ENCODE measurements at regions not wholly inside any gene's neighbourhood (a gene's known extent, or its start where the extent isn't known, plus 50 kb on each side); places are given as distances from the start of the nearest gene placed in this dataset.

- no peak for ATAC-seq (ENCODE audit: low read depth)
- Histone ChIP-seq H2AK9ac (replicated peaks; ENCODE audit: low read depth, low read length, poor library complexity) (no peak overlapping the region), H3K27me3 (ENCODE audit: control insufficient read depth, insufficient read depth, low read length) (no peaks in the 10 kb centered on the region), H3K23ac (ENCODE audit: low read depth, low read length) (no peak overlapping the region), H3K4me2 (ENCODE audit: low read depth, low read length) (no peak overlapping the region), H4K8ac (ENCODE audit: low read depth in 2 of 2, low read length in 2 of 2) (no peak overlapping the region), H3K18ac (ENCODE audit: low read depth, low read length) (no peak overlapping the region), H3K79me1 (ENCODE audit: low read depth in 1 of 2, low read length in 2 of 2) (no peaks in the 10 kb centered on the region), H4K5ac (ENCODE audit: low read depth, low read length) (no peak overlapping the region), H2AFZ (replicated peaks; ENCODE audit: low read length, poor library complexity) (no peak overlapping the region), H2AK5ac (ENCODE audit: low read depth, low read length) (no peak overlapping the region), H3K9ac (ENCODE audit: low read depth, low read length) (no peak overlapping the region), H2BK20ac (ENCODE audit: low read depth, low read length) (no peak overlapping the region), H3K9me1 (ENCODE audit: insufficient read depth, low read length) (no peaks in the 10 kb centered on the region), H3K56ac (ENCODE audit: extremely low read depth, insufficient read depth, low read length) (no peak overlapping the region), H3K4me3 (ENCODE audit: insufficient read depth, low read depth, low read length) (no peak overlapping the region), H2BK5ac (ENCODE audit: low read depth, low read length, poor library complexity, severe bottlenecking) (no peak overlapping the region), H3K4ac (ENCODE audit: low read depth, low read length) (no peak overlapping the region), H3K4me1 (ENCODE audit: control insufficient read depth, insufficient read depth, low read length) (no peaks in the 10 kb centered on the region), H3K36me3 (ENCODE audit: control insufficient read depth, insufficient read depth, low read length) (no peaks in the 10 kb centered on the region), H3K27ac (ENCODE audit: insufficient read depth, low read length) (no peak overlapping the region), H3K14ac (replicated peaks; ENCODE audit: low read depth, low read length) (no peak overlapping the region), H4K20me1 (ENCODE audit: insufficient read depth, low read length) (no peaks in the 10 kb centered on the region), H3K9me3 (ENCODE audit: control insufficient read depth, insufficient read depth, low read length) (no peaks in the 10 kb centered on the region), H2BK15ac (ENCODE audit: low read depth, low read length) (no peak overlapping the region), H4K91ac (ENCODE audit: insufficient read depth, low read depth, low read length) (no peak overlapping the region), H2BK120ac (ENCODE audit: low read depth, low read length) (no peak overlapping the region)
- dilution Hi-C loops (cut with HindIII; ENCODE audit: low sequenced_read_pairs, unreplicated experiment) (no loop called here), in situ Hi-C loops (cut with MboI; ENCODE audit: low sequenced_read_pairs) (no loop called here), intact Hi-C loops (cut with micrococcal nuclease) (no loop called here)
- no TSS peak for BruUV-seq (replicated peaks)
- ChIA-PET CTCF (interaction anchor here (0.6 kb wide), 2 partner anchors 19 to 242 kb away, joined by 3 to 9 read pairs; no protein-coding TSS in a partner anchor), POLR2A (ENCODE audit: unreplicated experiment) (no interaction called here)
- no peak for DNase-seq
- TF ChIP-seq POLR2A (IDR thresholded peaks at IDR 0.05; ENCODE audit: low read depth, low read length) (no peak), FOS (IDR thresholded peaks at IDR 0.05; ENCODE audit: low read depth, low read length) (no peak), RCOR1 (IDR thresholded peaks at IDR 0.05; ENCODE audit: insufficient replicate concordance, low read length) (no peak), USF2 (IDR thresholded peaks at IDR 0.05; ENCODE audit: low read depth, low read length) (no peak)
- WGBS, 2 experiments (ENCODE audit: extremely low coverage in 2 of 2, insufficient read length in 1 of 2) = no CpG with 5 or more reads among the region's 2 CpGs
These were observed 136.2 kb upstream of the CTTNBP2 start for GRCh38 chr7:118009419-118009818.

Data from IMR-90 (cell line).